ENCODE measurements at regions not wholly inside any gene's neighbourhood (a gene's known extent, or its start where the extent isn't known, plus 50 kb on each side); places are given as distances from the start of the nearest gene placed in this dataset.

DNA sequence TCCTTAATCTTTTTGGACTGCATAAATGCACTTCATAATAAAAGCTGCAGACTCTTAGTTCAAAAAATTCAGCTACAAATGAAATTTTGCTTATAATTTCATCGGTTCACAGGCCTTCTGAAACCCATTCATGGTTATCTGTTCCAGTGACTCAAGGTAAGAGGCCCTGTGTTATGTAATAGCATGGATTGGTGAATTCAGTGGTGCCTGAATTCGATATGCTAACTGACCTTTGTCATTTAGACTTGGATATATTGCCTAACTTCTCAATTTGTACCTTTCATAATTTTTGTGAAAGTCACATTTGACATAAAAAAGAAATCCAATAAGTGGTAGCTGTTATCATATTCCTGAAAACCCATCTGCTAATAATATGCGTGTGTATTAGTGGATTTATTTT is 349.9 kb upstream of the KIRREL3 start:
- TF ChIP-seq CTCF (IDR thresholded peaks at IDR 0.05): no peak
- TF ChIP-seq EP300 (IDR thresholded peaks at IDR 0.05): no peak

Data from suprapubic skin (tissue), 3 donors.